ENCODE measurements at regions not wholly inside any gene's neighbourhood (a gene's known extent, or its start where the extent isn't known, plus 50 kb on each side); places are given as distances from the start of the nearest gene placed in this dataset.

GRCh38 chr2:147488472-147488871, 356.4 kb upstream of the ACVR2A start:
- Histone ChIP-seq H4K8ac (replicated peaks; ENCODE audit: insufficient read length, low read depth, low read length) (no peak overlapping the region), H3K23me2 (ENCODE audit: insufficient read length, low read depth, low read length, poor library complexity, severe bottlenecking) (no peaks in the 10 kb centered on the region), H4K91ac (ENCODE audit: insufficient read length, low read depth, low read length) (no peak overlapping the region), H3K9me3 (ENCODE audit: control insufficient read depth, low read depth, low read length) (no peaks in the 10 kb centered on the region), H3K79me1 (ENCODE audit: insufficient read depth, low read depth, low read length, poor library complexity, severe bottlenecking) (no peaks in the 10 kb centered on the region), H3T11ph (ENCODE audit: low read length) (no peak overlapping the region), H4K5ac (ENCODE audit: insufficient read length, low read depth, low read length) (no peak overlapping the region), H4K20me1 (ENCODE audit: control insufficient read depth, insufficient read depth, insufficient read length) (no peaks in the 10 kb centered on the region), H3K27ac (ENCODE audit: insufficient read length, low read depth, low read length) (no peak overlapping the region), H2BK5ac (ENCODE audit: insufficient read length, low read length) (no peak overlapping the region), H3K79me2 (ENCODE audit: insufficient read depth, low read length) (no peaks in the 10 kb centered on the region), H3K56ac (ENCODE audit: insufficient read length, low read depth, low read length) (no peak overlapping the region), H2BK20ac (ENCODE audit: low read depth, low read length, poor library complexity, severe bottlenecking) (no peak overlapping the region), H3K27me3 (ENCODE audit: insufficient read depth, low read length) (no peaks in the 10 kb centered on the region), H3K4me2 (ENCODE audit: insufficient read depth, insufficient read length, low read length) (no peak overlapping the region), H3K9ac (ENCODE audit: extremely low read depth, insufficient read length, low read length) (no peak overlapping the region), H2AK5ac (ENCODE audit: insufficient read length, low read length) (no peak overlapping the region), H3K18ac (ENCODE audit: insufficient read length, low read depth, low read length) (no peak overlapping the region), H3K23ac (ENCODE audit: insufficient read length, low read depth, low read length) (no peak overlapping the region), H2BK12ac (ENCODE audit: insufficient read length, low read depth, low read length) (no peak overlapping the region), H2BK120ac (ENCODE audit: low read depth, low read length, poor library complexity, severe bottlenecking) (no peak overlapping the region), H2BK15ac (ENCODE audit: low read depth, low read length) (no peak overlapping the region), H2AFZ (ENCODE audit: low read length) (no peak overlapping the region), H3K4ac (ENCODE audit: low read depth, low read length) (no peak overlapping the region), H3K14ac (ENCODE audit: insufficient read depth, low read length) (no peak overlapping the region), H3K4me1 (ENCODE audit: insufficient read depth, low read length) (peaks cover 10% of the 10 kb centered on the region; the same call in 1 of the 2 replicates)
- Mint-ChIP-seq H3K36me3 (ENCODE audit: insufficient read depth in 1 of 3, low read depth in 3 of 3) (no peaks in the 10 kb centered on the region), H3K27ac (no peak overlapping the region), H3K4me3 (no peak overlapping the region), H3K4me1 (peaks cover 40 to 44% of the 10 kb centered on the region in 2 experiments), H3K9me3 (no peaks in the 10 kb centered on the region), H3K27me3 (ENCODE audit: low read depth) (no peaks in the 10 kb centered on the region)
- DNase-seq, result no peak
- no peak for TF ChIP-seq CTCF (conservative IDR thresholded peaks at IDR 0.05)
- no CpG with 5 or more reads among the region's 3 CpGs for WGBS (ENCODE audit: extremely low coverage, insufficient read length, low lambda C conversion rate)
